ENCODE measurements at regions not wholly inside any gene's neighbourhood (a gene's known extent, or its start where the extent isn't known, plus 50 kb on each side); places are given as distances from the start of the nearest gene placed in this dataset.

DNA sequence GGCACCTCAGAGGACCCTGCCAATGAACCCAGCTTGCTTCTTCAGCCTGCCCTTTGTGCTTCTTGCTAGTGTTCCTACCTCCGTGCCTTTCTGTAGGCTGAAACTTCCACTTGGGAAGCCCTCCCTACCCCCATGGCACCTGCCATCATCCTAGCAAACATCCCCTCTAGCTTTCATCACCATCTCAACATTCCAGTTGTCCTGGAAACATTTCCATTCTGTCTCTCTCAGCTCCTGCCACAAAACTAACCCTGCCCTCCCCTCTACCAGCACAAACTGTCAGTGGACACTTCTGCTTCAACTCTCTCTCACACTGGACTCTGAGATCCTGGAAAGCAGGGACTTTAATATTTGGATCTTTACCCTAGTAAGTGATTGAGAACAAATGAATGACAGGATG is 525.8 kb upstream of the TENM4 start:
- TF ChIP-seq, protein P1, sequence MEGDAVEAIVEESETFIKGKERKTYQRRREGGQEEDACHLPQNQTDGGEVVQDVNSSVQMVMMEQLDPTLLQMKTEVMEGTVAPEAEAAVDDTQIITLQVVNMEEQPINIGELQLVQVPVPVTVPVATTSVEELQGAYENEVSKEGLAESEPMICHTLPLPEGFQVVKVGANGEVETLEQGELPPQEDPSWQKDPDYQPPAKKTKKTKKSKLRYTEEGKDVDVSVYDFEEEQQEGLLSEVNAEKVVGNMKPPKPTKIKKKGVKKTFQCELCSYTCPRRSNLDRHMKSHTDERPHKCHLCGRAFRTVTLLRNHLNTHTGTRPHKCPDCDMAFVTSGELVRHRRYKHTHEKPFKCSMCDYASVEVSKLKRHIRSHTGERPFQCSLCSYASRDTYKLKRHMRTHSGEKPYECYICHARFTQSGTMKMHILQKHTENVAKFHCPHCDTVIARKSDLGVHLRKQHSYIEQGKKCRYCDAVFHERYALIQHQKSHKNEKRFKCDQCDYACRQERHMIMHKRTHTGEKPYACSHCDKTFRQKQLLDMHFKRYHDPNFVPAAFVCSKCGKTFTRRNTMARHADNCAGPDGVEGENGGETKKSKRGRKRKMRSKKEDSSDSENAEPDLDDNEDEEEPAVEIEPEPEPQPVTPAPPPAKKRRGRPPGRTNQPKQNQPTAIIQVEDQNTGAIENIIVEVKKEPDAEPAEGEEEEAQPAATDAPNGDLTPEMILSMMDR (IDR thresholded peaks at IDR 0.05) = no peak
- TF ChIP-seq POLR2A (IDR thresholded peaks at IDR 0.05) = no peak
